WERI-Rb-1 (cell line): ENCODE measurements at regions not wholly inside any gene's neighbourhood (a gene's known extent, or its start where the extent isn't known, plus 50 kb on each side); places are given as distances from the start of the nearest gene placed in this dataset.

Source experiments
- DNase-seq: peaks from one replicate; pipeline ENCODE4 v3.0.0-alpha.2; 2020
- H3K27ac ChIP-seq: fragments of 250-450 bp; sonication (Bioruptor Pico); 2 replicates; pipeline ENCODE4 v1.5.1; 2020; ENCODE audit warnings: mild to moderate bottlenecking, moderate library complexity
- H3K27me3 ChIP-seq: fragments of 250-450 bp; sonication (Bioruptor Pico); 2 replicates; pipeline ENCODE4 v1.5.1; 2021; ENCODE audit warnings: mild to moderate bottlenecking, low read depth, moderate library complexity; ENCODE audit not compliant: insufficient read depth, severe bottlenecking
- H3K36me3 ChIP-seq: fragments of 250-450 bp; sonication (Bioruptor Pico); 2 replicates; pipeline ENCODE4 v1.5.1; 2020; ENCODE audit warnings: mild to moderate bottlenecking, moderate library complexity
- H3K4me3 ChIP-seq: 2 replicates; pipeline ENCODE4 v1.5.1; 2011; ENCODE audit warnings: low read depth, mild to moderate bottlenecking, control low read depth, low read length
- H3K9me3 ChIP-seq: fragments of 250-450 bp; sonication (Bioruptor Pico); 2 replicates; pipeline ENCODE4 v1.5.1; 2021; ENCODE audit warnings: mild to moderate bottlenecking, moderate library complexity; ENCODE audit not compliant: severe bottlenecking
- TF ChIP-seq, protein P1 (sequence below): IDR thresholded peaks from 2 replicates; pipeline ENCODE4 v1.5.1; 2011; ENCODE audit warnings: low read depth, mild to moderate bottlenecking, control low read depth, inconsistent platforms, low read length

DNA sequence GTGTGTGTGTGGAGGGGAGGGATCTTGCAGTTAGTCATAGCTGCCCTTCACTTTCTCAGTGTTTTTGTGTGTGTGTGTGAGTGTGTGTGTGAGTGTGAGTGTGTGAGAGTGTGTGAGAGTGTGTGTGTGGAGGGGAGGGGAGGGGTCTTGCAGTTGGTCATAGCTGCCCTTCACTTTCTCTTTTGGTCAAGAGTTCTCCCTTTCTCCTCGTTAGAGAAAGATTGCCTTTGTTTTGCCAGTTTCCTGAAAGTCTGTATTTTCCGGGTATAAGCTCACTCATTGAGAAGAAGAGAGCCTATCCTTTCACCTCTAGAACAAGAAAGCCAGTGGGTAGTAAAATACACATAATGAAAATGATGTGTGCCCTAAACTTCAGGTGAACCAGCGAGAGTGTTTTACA is 75.2 kb upstream of the ENPP6 start:
- H3K4me3 ChIP-seq = no peak overlapping the region
- TF ChIP-seq, protein P1, sequence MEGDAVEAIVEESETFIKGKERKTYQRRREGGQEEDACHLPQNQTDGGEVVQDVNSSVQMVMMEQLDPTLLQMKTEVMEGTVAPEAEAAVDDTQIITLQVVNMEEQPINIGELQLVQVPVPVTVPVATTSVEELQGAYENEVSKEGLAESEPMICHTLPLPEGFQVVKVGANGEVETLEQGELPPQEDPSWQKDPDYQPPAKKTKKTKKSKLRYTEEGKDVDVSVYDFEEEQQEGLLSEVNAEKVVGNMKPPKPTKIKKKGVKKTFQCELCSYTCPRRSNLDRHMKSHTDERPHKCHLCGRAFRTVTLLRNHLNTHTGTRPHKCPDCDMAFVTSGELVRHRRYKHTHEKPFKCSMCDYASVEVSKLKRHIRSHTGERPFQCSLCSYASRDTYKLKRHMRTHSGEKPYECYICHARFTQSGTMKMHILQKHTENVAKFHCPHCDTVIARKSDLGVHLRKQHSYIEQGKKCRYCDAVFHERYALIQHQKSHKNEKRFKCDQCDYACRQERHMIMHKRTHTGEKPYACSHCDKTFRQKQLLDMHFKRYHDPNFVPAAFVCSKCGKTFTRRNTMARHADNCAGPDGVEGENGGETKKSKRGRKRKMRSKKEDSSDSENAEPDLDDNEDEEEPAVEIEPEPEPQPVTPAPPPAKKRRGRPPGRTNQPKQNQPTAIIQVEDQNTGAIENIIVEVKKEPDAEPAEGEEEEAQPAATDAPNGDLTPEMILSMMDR = no peak
- H3K27ac ChIP-seq = no peak overlapping the region

DNA sequence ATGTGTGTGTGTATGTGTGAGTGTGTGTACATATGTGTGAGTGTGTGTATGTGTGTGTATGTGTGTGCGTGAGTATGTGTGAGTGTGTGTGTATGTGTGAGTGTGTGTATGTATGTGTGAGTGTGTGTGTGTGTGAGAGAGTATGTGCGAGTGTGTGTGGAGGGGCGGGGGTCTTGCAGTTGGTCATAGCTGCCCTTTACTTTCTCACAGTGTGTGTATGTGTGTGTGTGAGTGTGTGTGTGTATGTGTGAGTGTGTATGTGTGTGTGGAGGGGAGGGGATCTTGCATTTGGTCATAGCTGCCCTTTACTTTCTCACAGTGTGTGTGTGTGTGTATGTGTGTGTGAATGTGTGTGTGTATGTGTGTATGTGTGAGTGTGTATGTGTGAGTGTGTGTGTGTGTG is 74.8 kb upstream of the ENPP6 start:
- TF ChIP-seq, protein P1 = no peak
- Histone ChIP-seq H3K27ac (no peak overlapping the region), H3K36me3 (no peaks in the 10 kb centered on the region), H3K27me3 (no peaks in the 10 kb centered on the region), H3K4me3 (no peak overlapping the region), H3K9me3 (peaks cover 6% of the 10 kb centered on the region)
- DNase-seq = no peak

More for the DNA sequence above, 75.2 kb upstream of the ENPP6 start:
- DNase-seq = no peak
- peaks cover 6% of the 10 kb centered on the region for H3K9me3 ChIP-seq
- no peaks in the 10 kb centered on the region for H3K36me3 ChIP-seq
- no peaks in the 10 kb centered on the region for H3K27me3 ChIP-seq

DNA sequence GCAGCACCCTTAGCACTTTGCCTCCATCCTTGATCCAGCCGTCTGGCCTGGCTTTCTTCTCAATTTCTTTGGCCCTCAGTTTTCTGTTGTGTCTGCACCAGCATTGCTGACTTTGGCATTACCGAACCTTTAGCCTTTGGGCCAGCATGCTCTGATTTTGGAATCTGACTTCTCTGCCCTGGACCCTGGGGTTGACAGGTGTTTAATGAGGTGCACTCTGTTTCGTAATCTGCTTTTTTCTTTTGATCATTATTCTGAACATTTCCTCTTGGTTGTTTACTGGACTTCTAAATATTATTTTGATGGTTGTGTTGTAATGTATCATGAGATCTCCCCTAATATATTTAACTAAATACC is 71.5 kb upstream of the ENPP6 start:
- no peak for DNase-seq
- Histone ChIP-seq H3K4me3 (no peak overlapping the region), H3K36me3 (no peaks in the 10 kb centered on the region), H3K27ac (no peak overlapping the region), H3K27me3 (no peaks in the 10 kb centered on the region), H3K9me3 (no peaks in the 10 kb centered on the region)
- TF ChIP-seq, protein P1 = no peak

DNA sequence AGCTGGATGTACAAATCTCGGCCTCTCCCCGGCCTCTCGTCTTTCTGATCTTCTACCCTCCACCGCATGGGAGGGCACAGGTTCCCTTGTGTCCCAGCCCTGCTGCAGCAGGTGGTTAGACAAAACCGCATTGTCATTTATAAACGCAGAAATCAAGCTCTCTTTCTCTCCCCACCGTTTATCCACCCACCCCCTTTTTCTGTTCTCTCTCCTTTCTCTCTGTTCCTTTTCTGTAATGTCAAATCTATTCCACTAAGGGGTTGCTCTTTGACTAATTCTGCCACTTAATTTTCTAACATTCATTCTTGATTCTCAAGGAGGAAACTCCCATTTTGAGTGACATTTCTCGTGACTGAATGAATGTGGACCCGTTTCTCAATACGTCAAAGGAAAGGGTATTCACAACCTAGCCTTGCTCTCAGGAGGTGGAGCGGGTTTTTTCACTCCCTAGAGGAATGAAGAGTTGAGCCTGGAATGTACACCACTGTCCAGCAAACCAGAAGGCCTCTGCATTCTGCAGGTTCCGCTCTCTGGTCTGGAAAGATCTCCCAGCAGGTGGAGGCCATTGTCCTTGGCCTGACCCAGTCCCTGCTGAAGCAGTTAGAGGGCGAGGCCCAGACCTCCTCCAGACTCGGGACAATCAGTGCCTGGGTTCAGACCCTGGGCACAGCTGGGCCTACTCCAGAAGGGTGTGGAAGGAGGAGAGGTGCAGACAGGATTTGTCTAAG is 70.9 kb upstream of the ENPP6 start:
- Histone ChIP-seq H3K9me3 (no peaks in the 10 kb centered on the region), H3K4me3 (no peak overlapping the region), H3K27me3 (no peaks in the 10 kb centered on the region), H3K36me3 (no peaks in the 10 kb centered on the region), H3K27ac (no peak overlapping the region)
- DNase-seq = no peak
- TF ChIP-seq, protein P1 = no peak

DNA sequence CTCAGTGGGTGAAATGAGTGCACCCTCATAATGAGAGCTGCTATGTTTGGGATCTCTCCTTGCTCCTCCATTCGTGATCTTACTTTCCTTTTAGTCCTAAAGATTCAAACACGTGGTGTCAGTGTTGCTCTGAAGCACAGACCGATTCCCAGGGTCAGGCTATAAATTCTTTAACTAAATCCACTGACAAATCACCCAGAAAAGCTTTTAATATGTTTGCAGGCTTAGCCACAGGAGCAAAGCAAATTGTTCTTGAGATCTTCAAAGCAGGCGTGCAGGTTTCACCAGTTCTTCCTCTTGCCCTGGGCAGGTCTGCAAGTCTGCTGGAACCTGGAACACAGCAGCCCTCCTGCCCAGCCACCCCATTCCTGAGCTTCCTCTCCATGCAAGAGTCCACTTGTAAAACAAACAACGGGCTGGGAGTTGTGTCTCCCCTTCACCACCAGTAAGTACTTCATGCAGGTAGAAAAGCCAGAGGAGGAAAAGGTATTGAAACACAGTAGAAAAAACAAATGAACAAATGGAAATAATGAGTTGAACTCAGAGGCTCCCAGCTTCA is 70.1 kb upstream of the ENPP6 start:
- peak; percentile 42 for DNase-seq
- TF ChIP-seq, protein P1 = peak; percentile 39
- Histone ChIP-seq H3K9me3 (no peaks in the 10 kb centered on the region), H3K27ac (no peak overlapping the region), H3K27me3 (no peaks in the 10 kb centered on the region), H3K36me3 (no peaks in the 10 kb centered on the region), H3K4me3 (no peak overlapping the region)

DNA sequence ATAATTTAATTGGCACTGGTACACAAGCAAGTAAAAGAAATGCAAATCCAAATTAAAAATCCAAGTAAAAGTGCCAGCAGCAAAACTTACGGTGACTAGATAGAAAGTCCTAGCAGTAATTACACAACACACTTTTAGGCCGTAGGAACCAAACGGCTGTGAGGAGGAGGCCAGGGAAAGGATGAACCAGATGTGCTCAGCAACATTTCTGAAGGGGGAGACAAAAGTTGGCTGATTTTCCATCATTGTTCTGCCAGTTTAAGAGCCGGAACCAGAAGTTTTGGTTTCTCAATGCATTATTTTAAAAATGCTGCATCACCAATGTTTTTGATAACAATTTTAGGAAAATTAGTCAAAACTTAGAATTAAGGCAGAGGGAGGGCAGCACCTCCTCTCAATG is 68.7 kb upstream of the ENPP6 start:
- Histone ChIP-seq H3K36me3 (no peaks in the 10 kb centered on the region), H3K9me3 (no peaks in the 10 kb centered on the region), H3K27me3 (no peaks in the 10 kb centered on the region), H3K4me3 (no peak overlapping the region), H3K27ac (no peak overlapping the region)
- TF ChIP-seq, protein P1 = no peak
- DNase-seq = no peak
